Upper lobe of right lung (tissue), 1 donor: ENCODE measurements at regions not wholly inside any gene's neighbourhood (a gene's known extent, or its start where the extent isn't known, plus 50 kb on each side); places are given as distances from the start of the nearest gene placed in this dataset.

ENCODE experiments used
- ATAC-seq: fragments of 200-7000 bp; cut with Tn5 transposase; one replicate; pipeline ENCODE4 v1.9.1; 2020; ENCODE audit warnings: mild to moderate bottlenecking, moderate library complexity
- DNase-seq: peaks from one replicate; pipeline ENCODE4 v3.0.0-alpha.2; 2020
- H3K27ac ChIP-seq: fragments of 200-600 bp; one replicate; pipeline ENCODE4 v1.8.0; 2022
- H3K27me3 ChIP-seq: fragments of 200-600 bp; one replicate; pipeline ENCODE4 v1.8.0; 2022; ENCODE audit warnings: mild to moderate bottlenecking
- H3K36me3 ChIP-seq: fragments of 200-600 bp; one replicate; pipeline ENCODE4 v1.8.0; 2022
- H3K4me1 ChIP-seq: fragments of 200-600 bp; one replicate; pipeline ENCODE4 v1.8.0; 2022
- H3K4me3 ChIP-seq: fragments of 200-600 bp; one replicate; pipeline ENCODE4 v1.8.0; 2022; ENCODE audit warnings: mild to moderate bottlenecking
- H3K9me3 ChIP-seq: fragments of 200-600 bp; one replicate; pipeline ENCODE4 v1.8.0; 2022
- intact Hi-C: fragments of 100-400 bp; cut with DNase I; formaldehyde crosslinking; loops from one replicate; pipeline ENCODE4 v1.11.0; 2022
- TF ChIP-seq, protein P1 (sequence below): fragments of 200-600 bp; IDR thresholded peaks from one replicate; pipeline ENCODE4 v1.8.0; 2022; ENCODE audit warnings: antibody characterized with exemption
- donor health status: DM: no; HTN: yes; CAD: no; lungs with severe emphysema.

DNA sequence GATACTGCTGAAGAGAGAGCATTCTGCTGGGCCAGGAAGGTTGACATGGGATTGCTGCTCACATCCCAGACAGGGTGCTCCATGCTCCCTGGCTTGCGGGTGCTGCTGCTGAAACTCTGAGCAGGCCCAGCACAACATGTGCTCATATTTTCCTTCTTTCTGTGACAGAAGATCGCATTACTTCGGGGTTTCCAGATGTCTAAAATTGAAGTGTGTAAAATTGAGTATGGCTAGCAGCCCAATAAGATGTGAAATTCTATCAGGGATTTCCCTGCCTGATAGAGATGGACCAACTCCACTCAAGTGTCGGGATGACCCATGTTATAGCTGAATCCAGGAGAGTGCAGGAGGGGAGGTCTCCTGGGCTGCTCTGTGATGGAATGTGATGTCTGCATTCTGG, 55.6 kb upstream of the KL start:
- DNase-seq = no peak
- Histone ChIP-seq H3K27me3 (no peaks in the 10 kb centered on the region), H3K36me3 (no peaks in the 10 kb centered on the region), H3K4me3 (no peak overlapping the region), H3K9me3 (no peaks in the 10 kb centered on the region), H3K4me1 (no peaks in the 10 kb centered on the region), H3K27ac (no peak overlapping the region)
- intact Hi-C loops = no loop called here
- no peak for ATAC-seq
- TF ChIP-seq, protein P1, sequence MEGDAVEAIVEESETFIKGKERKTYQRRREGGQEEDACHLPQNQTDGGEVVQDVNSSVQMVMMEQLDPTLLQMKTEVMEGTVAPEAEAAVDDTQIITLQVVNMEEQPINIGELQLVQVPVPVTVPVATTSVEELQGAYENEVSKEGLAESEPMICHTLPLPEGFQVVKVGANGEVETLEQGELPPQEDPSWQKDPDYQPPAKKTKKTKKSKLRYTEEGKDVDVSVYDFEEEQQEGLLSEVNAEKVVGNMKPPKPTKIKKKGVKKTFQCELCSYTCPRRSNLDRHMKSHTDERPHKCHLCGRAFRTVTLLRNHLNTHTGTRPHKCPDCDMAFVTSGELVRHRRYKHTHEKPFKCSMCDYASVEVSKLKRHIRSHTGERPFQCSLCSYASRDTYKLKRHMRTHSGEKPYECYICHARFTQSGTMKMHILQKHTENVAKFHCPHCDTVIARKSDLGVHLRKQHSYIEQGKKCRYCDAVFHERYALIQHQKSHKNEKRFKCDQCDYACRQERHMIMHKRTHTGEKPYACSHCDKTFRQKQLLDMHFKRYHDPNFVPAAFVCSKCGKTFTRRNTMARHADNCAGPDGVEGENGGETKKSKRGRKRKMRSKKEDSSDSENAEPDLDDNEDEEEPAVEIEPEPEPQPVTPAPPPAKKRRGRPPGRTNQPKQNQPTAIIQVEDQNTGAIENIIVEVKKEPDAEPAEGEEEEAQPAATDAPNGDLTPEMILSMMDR = no peak

GRCh38 chr13:32961724-32962123, 54.5 kb upstream of the KL start:
- DNase-seq (no peak), ATAC-seq (no peak)
- intact Hi-C loops = no loop called here
- no peaks in the 10 kb centered on the region for H3K36me3 ChIP-seq
- TF ChIP-seq, protein P1 = no peak
- H3K4me1 ChIP-seq = no peaks in the 10 kb centered on the region
- H3K27ac ChIP-seq = no peak overlapping the region
- H3K9me3 ChIP-seq = no peaks in the 10 kb centered on the region
- no peaks in the 10 kb centered on the region for H3K27me3 ChIP-seq
- no peak overlapping the region for H3K4me3 ChIP-seq

DNA sequence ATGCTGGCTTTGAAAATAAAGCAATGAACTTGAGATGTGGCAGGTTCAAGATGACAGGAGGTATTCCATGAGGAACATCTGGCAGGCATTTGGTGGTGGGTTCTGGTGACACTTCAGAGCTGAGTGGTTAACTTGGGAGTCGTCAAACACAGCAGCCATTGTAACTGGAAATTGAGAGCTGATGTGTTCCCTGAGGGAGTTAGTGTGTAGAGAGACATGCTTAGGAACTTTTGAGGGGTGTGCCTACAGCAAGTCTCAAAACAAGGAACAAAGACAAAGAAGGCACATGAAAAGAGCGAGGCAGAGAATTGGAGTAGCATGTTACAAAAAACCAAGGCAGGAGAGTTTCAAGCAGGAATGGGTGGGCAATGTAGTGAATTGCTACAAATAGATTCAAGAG, 53.9 kb upstream of the KL start:
- no peaks in the 10 kb centered on the region for H3K36me3 ChIP-seq
- DNase-seq (no peak), ATAC-seq (no peak)
- TF ChIP-seq, protein P1 = no peak
- H3K4me3 ChIP-seq = no peak overlapping the region
- intact Hi-C loops = no loop called here
- no peaks in the 10 kb centered on the region for H3K27me3 ChIP-seq
- H3K4me1 ChIP-seq = no peaks in the 10 kb centered on the region
- no peak overlapping the region for H3K27ac ChIP-seq
- no peaks in the 10 kb centered on the region for H3K9me3 ChIP-seq

DNA sequence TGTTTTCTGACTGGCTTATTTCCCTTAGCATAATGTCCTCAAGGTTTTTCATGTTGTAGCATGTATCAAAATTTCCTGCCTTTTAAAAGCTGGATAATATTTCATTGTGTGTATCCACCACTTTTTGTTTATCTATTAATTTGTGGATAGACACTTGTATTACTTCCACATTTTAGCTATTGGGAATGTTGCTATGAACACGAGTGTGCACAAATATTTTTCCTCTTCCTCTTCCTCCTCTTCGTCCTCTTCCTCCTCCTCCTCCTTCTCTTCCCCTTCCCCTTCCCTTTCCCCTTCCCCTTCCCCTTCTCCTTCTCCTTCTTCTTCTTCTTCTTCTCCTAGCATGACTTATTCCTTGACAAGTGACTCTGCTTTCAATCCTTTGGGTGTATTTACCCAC, 51.2 kb upstream of the KL start:
- no peaks in the 10 kb centered on the region for H3K4me1 ChIP-seq
- H3K27ac ChIP-seq = no peak overlapping the region
- ATAC-seq = no peak
- no peaks in the 10 kb centered on the region for H3K36me3 ChIP-seq
- H3K4me3 ChIP-seq = no peak overlapping the region
- DNase-seq = no peak
- H3K9me3 ChIP-seq = no peaks in the 10 kb centered on the region
- TF ChIP-seq, protein P1 = no peak
- intact Hi-C loops = no loop called here
- H3K27me3 ChIP-seq = no peaks in the 10 kb centered on the region
